IPS-18c (cell line): ENCODE measurements at regions not wholly inside any gene's neighbourhood (a gene's known extent, or its start where the extent isn't known, plus 50 kb on each side); places are given as distances from the start of the nearest gene placed in this dataset.
"Not testable (repeated sequence)": the region's sequence is repeated elsewhere in the genome, so short reads cannot be mapped to it uniquely, and the experiment has no call there.

Experiments used
- H3K4me3 ChIP-seq: 2 replicates; pipeline ENCODE4 v1.7.0; 2013; ENCODE audit warnings: low read depth, mild to moderate bottlenecking, low read length, moderate library complexity; ENCODE audit not compliant: insufficient read depth
- H3K9me3 ChIP-seq: one replicate; pipeline ENCODE4 v1.6.1; 2013; ENCODE audit warnings: mild to moderate bottlenecking, low read length, moderate library complexity; ENCODE audit not compliant: control insufficient read depth, insufficient read depth

GRCh38 chr7:32668387-32669097 lies 173.3 kb downstream of the AVL9 start:
- H3K4me3 ChIP-seq, H3K9me3 ChIP-seq: not testable (repeated sequence)

GRCh38 chr7:32667586-32667985 lies 172.3 kb downstream of the AVL9 start:
- H3K9me3 ChIP-seq = not testable (repeated sequence)

DNA sequence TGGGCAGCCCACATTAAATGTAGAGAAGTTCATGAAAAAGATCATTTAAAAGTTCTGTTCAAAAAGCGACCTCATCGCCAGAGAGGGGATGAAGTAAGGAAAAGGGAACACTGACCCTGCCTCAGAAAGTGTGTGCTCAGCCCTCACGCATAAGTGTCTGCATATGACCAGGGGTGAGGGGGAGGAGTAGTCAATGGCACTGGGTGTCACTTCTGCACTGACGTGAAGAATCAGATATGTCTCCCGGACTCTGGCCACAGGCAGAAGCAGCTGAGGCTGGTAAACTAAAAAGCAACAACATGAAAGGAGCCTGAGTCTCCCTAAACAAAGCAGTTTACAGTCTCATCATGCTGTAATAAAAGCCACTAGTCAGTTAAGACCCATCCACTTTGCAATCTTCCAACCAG lies 168.5 kb downstream of the AVL9 start:
- H3K9me3 ChIP-seq, H3K4me3 ChIP-seq: not testable (repeated sequence)

More at GRCh38 chr7:32667586-32667985, 172.3 kb downstream of the AVL9 start:
- not testable (repeated sequence) for H3K4me3 ChIP-seq

DNA sequence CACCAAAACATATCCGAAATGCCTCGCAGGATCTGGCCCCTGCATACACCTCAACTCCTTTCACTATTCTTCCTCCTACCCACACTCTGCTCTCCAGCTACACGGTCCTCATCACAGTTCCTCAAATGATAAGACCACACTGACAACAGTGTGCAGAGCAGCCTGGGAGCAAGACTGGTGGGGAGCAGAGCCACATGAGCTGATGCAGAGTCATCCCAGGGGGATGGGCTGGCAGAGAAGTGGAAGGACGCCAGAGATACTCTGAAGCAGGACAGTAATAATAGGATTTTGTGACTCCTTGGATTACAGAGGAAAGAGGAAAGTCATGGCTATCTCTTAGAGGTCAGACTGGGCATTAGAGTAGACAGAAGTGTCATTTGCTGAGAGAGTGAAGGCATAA lies 167.2 kb downstream of the AVL9 start:
- H3K4me3 ChIP-seq, H3K9me3 ChIP-seq: not testable (repeated sequence)

- Histone ChIP-seq H3K4me3 (no peak overlapping the region), H3K9me3 (no peaks in the 10 kb centered on the region)
Measured at GRCh38 chr7:32661929-32662328, 166.6 kb downstream of the AVL9 start.

- no peak overlapping the region for H3K4me3 ChIP-seq
- no peaks in the 10 kb centered on the region for H3K9me3 ChIP-seq
Measured at GRCh38 chr7:32661501-32661900, 166.2 kb downstream of the AVL9 start.

DNA sequence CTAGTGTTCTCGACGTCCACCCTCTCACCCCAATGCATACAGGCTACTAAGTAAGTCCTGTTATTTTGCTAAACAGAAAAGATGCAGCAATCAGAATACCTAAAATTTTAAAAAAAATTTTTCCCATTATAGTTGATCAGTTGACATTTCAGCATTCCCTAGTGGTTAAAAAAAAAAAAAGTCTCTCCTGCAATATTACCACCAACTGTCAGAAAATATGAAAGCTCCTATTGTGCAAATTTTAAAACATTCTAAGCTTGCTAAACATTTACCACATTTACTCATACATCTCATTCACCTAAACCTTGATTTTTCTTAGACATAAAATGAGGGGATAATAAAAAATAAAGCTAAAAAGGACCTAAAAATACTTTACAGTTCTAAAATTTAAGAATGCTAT lies 165.6 kb downstream of the AVL9 start:
- Histone ChIP-seq H3K9me3 (no peaks in the 10 kb centered on the region), H3K4me3 (no peak overlapping the region)

DNA sequence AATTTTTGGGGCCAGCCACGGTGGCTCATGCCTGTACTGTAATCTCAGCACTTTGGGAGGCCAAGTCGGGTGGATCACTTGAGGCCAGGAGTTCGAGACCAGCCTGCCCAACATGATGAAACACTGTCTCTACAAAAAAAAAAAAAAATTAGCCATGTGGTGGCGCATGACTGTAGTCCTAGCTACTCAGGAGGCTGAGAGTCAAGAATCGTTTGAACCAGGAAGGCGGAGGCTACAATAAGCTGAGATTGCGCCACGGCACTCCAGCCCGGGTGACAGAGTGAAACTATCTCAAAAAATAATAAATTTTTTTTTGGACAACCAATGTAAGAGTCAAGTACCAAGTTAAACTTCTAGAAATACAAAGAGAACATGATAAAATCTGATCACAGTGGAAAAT lies 164.6 kb downstream of the AVL9 start:
- no peak overlapping the region for H3K4me3 ChIP-seq

DNA sequence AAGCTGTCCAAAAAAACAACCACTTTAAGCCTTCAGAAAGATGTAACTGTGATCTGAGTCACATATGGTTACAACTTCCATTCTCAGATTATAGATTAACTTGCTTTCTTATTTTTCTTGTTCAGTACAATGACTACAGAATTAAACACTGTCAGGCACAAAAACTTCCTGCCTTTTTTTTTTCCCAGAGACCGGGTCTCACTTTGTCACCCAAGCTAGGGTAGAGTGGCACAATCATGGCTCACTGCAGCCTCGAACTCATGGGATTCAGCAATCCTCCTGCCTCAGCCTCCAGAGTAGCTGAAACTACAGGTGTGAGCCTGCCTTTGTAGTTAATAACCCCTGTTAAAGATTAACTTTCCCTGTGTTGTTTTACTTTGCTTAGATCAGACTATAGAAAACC lies 163.2 kb downstream of the AVL9 start:
- H3K4me3 ChIP-seq = no peak overlapping the region

More for the DNA sequence above, 164.6 kb downstream of the AVL9 start:
- H3K9me3 ChIP-seq = no peaks in the 10 kb centered on the region

DNA sequence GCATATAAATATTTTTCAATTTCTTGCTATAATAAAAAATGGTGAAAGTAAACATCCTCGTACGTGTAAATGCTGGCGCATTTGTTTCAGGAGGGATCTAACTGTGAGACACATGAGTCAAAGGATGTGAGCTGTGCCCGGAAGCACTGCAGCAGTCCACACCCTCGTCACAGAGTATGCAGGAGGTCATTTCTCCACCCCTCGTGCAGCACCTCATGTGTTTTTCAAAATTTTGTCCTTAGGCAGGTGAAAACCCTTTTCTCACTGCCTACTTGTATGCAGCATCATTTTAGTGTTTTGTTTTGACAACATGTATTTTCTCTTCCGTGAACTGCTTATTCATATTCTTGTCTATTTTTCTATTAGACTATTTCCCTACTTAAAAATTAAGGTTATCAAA lies 162.7 kb downstream of the AVL9 start:
- no peaks in the 10 kb centered on the region for H3K9me3 ChIP-seq
- H3K4me3 ChIP-seq = no peak overlapping the region

More for the DNA sequence above, 163.2 kb downstream of the AVL9 start:
- H3K9me3 ChIP-seq = no peaks in the 10 kb centered on the region

DNA sequence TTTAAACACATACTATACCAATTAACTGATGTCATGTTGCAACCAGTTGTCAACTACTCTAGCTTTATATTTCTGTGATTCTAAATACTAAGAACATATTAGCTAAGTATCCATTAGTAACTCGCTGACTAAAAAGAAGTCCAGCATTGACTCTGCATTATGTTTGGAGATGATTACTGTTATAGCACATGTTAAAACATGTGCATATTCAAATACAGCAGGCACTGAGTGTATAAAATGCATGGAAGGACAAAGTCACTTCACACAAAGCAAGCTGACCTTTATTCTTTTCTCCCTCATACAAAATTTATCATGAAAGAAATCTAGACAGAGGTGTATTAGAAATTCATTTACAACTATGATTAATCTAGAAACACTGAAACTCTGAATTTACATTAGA lies 159.3 kb downstream of the AVL9 start:
- not testable (repeated sequence) for H3K4me3 ChIP-seq, H3K9me3 ChIP-seq

DNA sequence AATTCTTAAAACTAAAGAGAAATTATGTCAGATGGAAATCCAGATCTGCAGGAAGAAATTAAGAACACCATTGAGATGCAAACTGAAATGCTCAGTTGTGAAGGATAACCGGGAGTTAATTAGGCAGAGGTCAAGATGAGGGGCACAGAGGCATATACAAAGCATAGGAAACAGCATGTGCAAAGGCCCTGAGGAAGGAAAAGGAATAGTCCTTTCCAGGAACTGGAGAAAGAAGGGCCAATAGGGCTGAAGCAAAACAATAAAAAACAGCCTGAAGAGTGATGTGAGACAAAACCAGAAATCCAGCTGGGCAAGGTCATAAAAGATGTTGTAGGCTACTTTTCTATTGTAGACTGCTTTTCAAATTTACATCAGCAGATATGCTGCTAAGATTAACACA lies 155.1 kb downstream of the AVL9 start:
- H3K4me3 ChIP-seq, H3K9me3 ChIP-seq: not testable (repeated sequence)

DNA sequence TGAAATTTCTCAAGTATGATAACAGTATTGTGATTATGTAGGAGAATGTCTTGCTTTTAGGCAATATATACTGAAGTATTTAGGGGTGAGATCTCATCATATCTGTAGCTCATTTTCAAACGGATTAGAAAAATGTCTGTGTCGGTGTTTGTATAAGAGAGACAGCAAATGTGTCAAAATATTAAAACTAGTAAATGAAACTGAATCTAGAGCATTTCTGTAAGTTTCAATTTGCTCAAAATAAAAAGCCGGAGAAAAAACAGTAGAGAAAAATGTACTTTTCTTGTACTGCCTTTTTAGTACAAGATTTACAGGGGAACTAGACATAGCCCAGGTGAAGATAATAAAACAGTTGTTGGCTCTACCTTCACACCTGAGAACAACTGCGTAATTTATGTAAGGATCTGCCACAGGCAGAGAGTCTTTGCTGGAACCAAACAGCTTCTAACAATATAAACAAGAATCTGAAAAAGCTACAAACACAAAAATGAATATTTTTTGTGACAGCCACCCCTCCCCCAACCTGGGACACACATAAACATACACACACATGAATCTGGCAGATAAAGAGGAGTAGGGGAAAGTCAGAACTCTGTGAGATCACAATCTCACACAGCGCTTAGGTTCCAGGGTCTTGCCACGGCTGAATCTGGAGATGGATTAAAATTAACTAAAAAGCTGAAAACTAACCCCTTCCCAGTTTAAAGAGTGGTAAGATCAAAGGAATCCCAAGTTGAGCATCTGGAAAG lies 153.3 kb downstream of the AVL9 start:
- Histone ChIP-seq H3K9me3 (no peaks in the 10 kb centered on the region), H3K4me3 (no peak overlapping the region)

- H3K9me3 ChIP-seq = not testable (repeated sequence)
Measured at GRCh38 chr7:32645255-32645654, 150.0 kb downstream of the AVL9 start.

DNA sequence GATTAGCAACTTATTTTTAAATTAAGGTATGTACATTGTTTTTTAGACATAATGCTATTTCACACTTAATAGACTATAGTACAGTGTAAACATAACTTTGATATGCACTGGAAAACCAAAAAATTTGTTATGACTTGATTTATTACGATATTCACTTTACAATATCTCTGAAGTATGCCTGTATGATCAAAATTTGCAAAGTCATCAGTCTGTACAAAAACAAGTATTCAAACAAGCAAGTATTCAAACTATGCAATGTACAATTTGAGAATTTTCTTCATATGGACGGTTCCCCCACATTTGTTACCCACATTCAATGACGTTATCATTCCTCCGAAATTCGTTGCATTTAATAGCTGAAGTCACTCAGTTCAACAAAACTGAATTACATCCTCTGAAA lies 147.9 kb downstream of the AVL9 start:
- Histone ChIP-seq H3K4me3 (no peak overlapping the region), H3K9me3 (no peaks in the 10 kb centered on the region)

More at GRCh38 chr7:32645255-32645654, 150.0 kb downstream of the AVL9 start:
- not testable (repeated sequence) for H3K4me3 ChIP-seq

DNA sequence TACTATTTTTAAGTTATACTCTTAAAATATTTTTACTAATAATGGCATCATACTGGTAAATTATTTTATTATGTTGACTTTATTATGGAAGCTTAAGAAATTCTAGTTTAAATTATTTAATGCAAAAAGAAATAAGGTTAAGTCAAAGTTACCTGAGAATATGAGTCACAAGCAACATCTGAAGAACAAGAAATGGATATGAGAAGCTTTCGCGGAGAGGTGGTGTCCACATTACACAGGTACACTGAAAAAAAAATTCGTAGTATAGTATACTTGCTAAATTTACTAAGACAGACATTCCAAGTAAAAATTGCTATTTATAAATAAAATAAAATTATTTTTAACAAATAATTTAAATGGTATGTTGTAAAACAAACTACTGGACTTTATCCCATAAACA lies 143.8 kb downstream of the AVL9 start:
- no peaks in the 10 kb centered on the region for H3K9me3 ChIP-seq
- no peak overlapping the region for H3K4me3 ChIP-seq

DNA sequence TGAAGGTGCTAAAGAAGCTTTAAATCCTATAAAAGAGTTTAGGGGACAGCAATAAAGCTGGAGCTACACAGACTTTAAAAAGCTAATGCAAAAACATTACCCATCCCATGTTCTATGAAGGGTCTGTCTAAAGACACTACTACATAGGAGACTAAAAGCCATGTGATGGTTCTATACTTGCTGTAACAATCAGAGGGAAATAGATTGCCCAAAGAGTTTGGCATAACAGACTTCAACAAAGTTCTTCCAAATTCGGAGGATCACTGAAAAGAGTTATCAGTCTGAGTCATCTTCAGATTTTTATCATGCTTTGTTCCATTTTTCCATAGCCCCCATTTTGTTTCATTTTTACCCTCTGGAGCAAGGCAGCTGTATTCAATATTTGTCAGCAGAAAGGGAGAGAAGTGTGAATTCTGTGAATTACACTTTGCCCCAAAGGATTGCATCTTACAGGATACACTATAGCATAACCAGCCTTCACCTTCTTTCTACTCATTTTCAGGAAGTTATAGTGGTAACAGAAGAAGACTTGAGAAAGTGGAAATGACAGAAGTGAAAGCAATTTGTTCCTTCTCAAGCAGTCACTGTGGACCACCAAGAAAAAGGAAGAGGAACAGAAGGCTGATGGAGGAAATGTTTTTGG lies 143.3 kb downstream of the AVL9 start:
- not testable (repeated sequence) for H3K4me3 ChIP-seq, H3K9me3 ChIP-seq
